ENCODE measurements at regions not wholly inside any gene's neighbourhood (a gene's known extent, or its start where the extent isn't known, plus 50 kb on each side); places are given as distances from the start of the nearest gene placed in this dataset.
"Not testable (repeated sequence)": the region's sequence is repeated elsewhere in the genome, so short reads cannot be mapped to it uniquely, and the experiment has no call there.

DNA sequence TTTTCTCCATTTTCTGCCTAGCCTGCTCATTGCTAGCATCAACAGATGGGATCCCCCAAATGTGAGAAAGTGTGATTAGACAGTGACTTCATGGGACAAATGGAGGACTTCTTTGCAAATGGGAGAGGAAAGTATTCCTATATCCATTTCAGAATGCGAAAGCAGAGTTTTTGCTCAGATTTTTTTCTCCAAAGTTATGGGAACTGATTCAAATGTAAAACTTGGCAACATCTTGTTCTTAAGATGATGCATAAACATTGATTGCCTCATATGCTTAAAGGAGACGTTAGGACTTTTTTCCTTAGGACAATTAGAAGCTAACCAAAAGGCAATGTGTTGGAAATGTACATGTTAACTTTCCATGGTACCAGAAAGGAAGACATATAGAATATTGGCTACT, 704.3 kb upstream of the ZNF608 start:
- no peak overlapping the region for H3K4me3 Mint-ChIP-seq (ENCODE audit: unreplicated experiment)
- H3K36me3 Mint-ChIP-seq (ENCODE audit: unreplicated experiment) = no peaks in the 10 kb centered on the region
- no peak for DNase-seq
- H3K4me1 Mint-ChIP-seq (ENCODE audit: low read depth, unreplicated experiment) = peaks cover 23% of the 10 kb centered on the region
- TF ChIP-seq, protein P1, sequence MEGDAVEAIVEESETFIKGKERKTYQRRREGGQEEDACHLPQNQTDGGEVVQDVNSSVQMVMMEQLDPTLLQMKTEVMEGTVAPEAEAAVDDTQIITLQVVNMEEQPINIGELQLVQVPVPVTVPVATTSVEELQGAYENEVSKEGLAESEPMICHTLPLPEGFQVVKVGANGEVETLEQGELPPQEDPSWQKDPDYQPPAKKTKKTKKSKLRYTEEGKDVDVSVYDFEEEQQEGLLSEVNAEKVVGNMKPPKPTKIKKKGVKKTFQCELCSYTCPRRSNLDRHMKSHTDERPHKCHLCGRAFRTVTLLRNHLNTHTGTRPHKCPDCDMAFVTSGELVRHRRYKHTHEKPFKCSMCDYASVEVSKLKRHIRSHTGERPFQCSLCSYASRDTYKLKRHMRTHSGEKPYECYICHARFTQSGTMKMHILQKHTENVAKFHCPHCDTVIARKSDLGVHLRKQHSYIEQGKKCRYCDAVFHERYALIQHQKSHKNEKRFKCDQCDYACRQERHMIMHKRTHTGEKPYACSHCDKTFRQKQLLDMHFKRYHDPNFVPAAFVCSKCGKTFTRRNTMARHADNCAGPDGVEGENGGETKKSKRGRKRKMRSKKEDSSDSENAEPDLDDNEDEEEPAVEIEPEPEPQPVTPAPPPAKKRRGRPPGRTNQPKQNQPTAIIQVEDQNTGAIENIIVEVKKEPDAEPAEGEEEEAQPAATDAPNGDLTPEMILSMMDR (IDR thresholded peaks at IDR 0.05; ENCODE audit: partially characterized antibody, unreplicated experiment) = no peak
- H3K27me3 Mint-ChIP-seq (ENCODE audit: unreplicated experiment) = no peaks in the 10 kb centered on the region
- H3K9me3 Mint-ChIP-seq (ENCODE audit: unreplicated experiment) = no peaks in the 10 kb centered on the region
- no peak overlapping the region for H3K27ac Mint-ChIP-seq (ENCODE audit: unreplicated experiment)

GRCh38 chr5:125451622-125452021, 705.2 kb upstream of the ZNF608 start:
- no peak overlapping the region for H3K4me3 Mint-ChIP-seq (ENCODE audit: unreplicated experiment)
- no peak overlapping the region for H3K27ac Mint-ChIP-seq (ENCODE audit: unreplicated experiment)

GRCh38 chr5:125452991-125453390, 706.6 kb upstream of the ZNF608 start:
- Mint-ChIP-seq H3K27me3 (ENCODE audit: unreplicated experiment) (peaks cover 2% of the 10 kb centered on the region), H3K9me3 (ENCODE audit: unreplicated experiment) (peaks cover 5% of the 10 kb centered on the region), H3K36me3 (ENCODE audit: unreplicated experiment) (peaks cover 9% of the 10 kb centered on the region), H3K4me3 (ENCODE audit: unreplicated experiment) (no peak overlapping the region), H3K27ac (ENCODE audit: unreplicated experiment) (peak overlapping the region; percentile 68), H3K4me1 (ENCODE audit: low read depth, unreplicated experiment) (peaks cover 23% of the 10 kb centered on the region)
- TF ChIP-seq, protein P1 (IDR thresholded peaks at IDR 0.05; ENCODE audit: partially characterized antibody, unreplicated experiment) = no peak
- DNase-seq = no peak

More at GRCh38 chr5:125451622-125452021, 705.2 kb upstream of the ZNF608 start:
- DNase-seq = no peak
- Mint-ChIP-seq H3K27me3 (ENCODE audit: unreplicated experiment) (no peaks in the 10 kb centered on the region), H3K9me3 (ENCODE audit: unreplicated experiment) (no peaks in the 10 kb centered on the region), H3K4me1 (ENCODE audit: low read depth, unreplicated experiment) (peaks cover 23% of the 10 kb centered on the region), H3K36me3 (ENCODE audit: unreplicated experiment) (no peaks in the 10 kb centered on the region)
- TF ChIP-seq, protein P1 (IDR thresholded peaks at IDR 0.05; ENCODE audit: partially characterized antibody, unreplicated experiment) = no peak

GRCh38 chr5:125455041-125455440, 708.6 kb upstream of the ZNF608 start:
- Mint-ChIP-seq H3K4me3 (ENCODE audit: unreplicated experiment) (no peak overlapping the region), H3K27ac (ENCODE audit: unreplicated experiment) (no peak overlapping the region), H3K27me3 (ENCODE audit: unreplicated experiment) (peaks cover 2% of the 10 kb centered on the region), H3K36me3 (ENCODE audit: unreplicated experiment) (peaks cover 21% of the 10 kb centered on the region), H3K4me1 (ENCODE audit: low read depth, unreplicated experiment) (peaks cover 19% of the 10 kb centered on the region), H3K9me3 (ENCODE audit: unreplicated experiment) (peaks cover 6% of the 10 kb centered on the region)
- TF ChIP-seq, protein P1 (IDR thresholded peaks at IDR 0.05; ENCODE audit: partially characterized antibody, unreplicated experiment) = no peak
- DNase-seq = no peak

DNA sequence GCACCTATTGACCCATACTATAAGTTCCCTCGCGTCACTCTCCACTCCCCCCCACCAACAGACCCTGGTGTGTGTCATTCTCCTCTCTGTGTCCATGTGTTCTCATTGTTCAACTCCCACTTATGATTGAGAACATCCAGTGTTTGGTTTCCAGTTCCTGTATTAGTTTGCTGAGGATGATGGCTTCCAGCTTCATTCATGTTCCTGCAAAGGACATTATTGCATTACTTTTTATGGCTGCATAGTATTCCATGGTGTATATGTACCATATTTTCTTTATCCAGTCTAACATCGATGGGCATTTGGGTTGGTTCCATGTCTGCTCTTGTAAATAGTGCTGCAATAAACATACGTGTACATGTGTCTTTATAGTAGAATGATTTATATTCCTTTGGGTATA, 709.6 kb upstream of the ZNF608 start:
- peaks cover 19% of the 10 kb centered on the region for H3K4me1 Mint-ChIP-seq (ENCODE audit: low read depth, unreplicated experiment)
- not testable (repeated sequence) for H3K27ac Mint-ChIP-seq (ENCODE audit: unreplicated experiment); H3K27me3 Mint-ChIP-seq (ENCODE audit: unreplicated experiment); H3K9me3 Mint-ChIP-seq (ENCODE audit: unreplicated experiment); H3K4me3 Mint-ChIP-seq (ENCODE audit: unreplicated experiment); DNase-seq
- peaks cover 21% of the 10 kb centered on the region for H3K36me3 Mint-ChIP-seq (ENCODE audit: unreplicated experiment)

GRCh38 chr5:125457617-125458016, 711.2 kb upstream of the ZNF608 start:
- Mint-ChIP-seq H3K4me1 (ENCODE audit: low read depth, unreplicated experiment) (peaks cover 18% of the 10 kb centered on the region), H3K4me3 (ENCODE audit: unreplicated experiment) (no peak overlapping the region), H3K27ac (ENCODE audit: unreplicated experiment) (no peak overlapping the region), H3K27me3 (ENCODE audit: unreplicated experiment) (peaks cover 2% of the 10 kb centered on the region), H3K9me3 (ENCODE audit: unreplicated experiment) (peaks cover 6% of the 10 kb centered on the region), H3K36me3 (ENCODE audit: unreplicated experiment) (peaks cover 21% of the 10 kb centered on the region)
- TF ChIP-seq, protein P1 (IDR thresholded peaks at IDR 0.05; ENCODE audit: partially characterized antibody, unreplicated experiment) = no peak
- no peak for DNase-seq

DNA sequence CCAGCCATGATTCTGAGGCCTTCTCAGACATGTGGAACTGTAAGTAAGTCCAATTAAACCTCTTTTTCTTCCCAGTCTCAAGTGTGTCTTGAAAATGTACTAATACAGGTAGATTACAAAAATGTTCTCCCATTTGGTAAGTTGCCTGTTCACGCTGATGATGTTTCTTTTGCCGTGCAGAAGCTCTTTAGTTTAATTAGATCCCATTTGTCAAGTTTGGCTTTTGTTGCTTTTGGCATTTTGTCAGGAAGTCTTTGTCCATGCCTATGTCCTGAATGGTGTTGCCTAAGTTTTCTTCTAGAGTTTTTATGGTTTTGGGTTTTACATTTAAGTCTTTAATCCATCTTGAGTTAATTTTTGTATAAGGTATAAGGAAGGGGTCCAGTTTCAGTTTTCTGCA, 712.5 kb upstream of the ZNF608 start:
- H3K27me3 Mint-ChIP-seq (ENCODE audit: unreplicated experiment); DNase-seq; H3K4me1 Mint-ChIP-seq (ENCODE audit: low read depth, unreplicated experiment); H3K27ac Mint-ChIP-seq (ENCODE audit: unreplicated experiment); H3K4me3 Mint-ChIP-seq (ENCODE audit: unreplicated experiment); H3K9me3 Mint-ChIP-seq (ENCODE audit: unreplicated experiment): not testable (repeated sequence)
- H3K36me3 Mint-ChIP-seq (ENCODE audit: unreplicated experiment) = peaks cover 21% of the 10 kb centered on the region

All from glutamatergic neuron (in vitro differentiated cells).